ACC112 (cell line): ENCODE measurements at regions not wholly inside any gene's neighbourhood (a gene's known extent, or its start where the extent isn't known, plus 50 kb on each side); places are given as distances from the start of the nearest gene placed in this dataset.

Experiments
- H2AFZ ChIP-seq: fragments of 200-600 bp; sonication (generic); one replicate; pipeline ENCODE4 v1.6.0; 2017; ENCODE audit warnings: antibody characterized with exemption, low read length; ENCODE audit not compliant: unreplicated experiment
- H3K27ac ChIP-seq: fragments of 200-600 bp; sonication (generic); 2 replicates; pipeline ENCODE4 v1.5.1; 2014; ENCODE audit warnings: low read depth, mild to moderate bottlenecking, antibody characterized with exemption, low read length, moderate library complexity
- H3K27me3 ChIP-seq: fragments of 200-600 bp; sonication (generic); 2 replicates; pipeline ENCODE4 v1.6.1; 2014; ENCODE audit warnings: mild to moderate bottlenecking, antibody characterized with exemption, low read length, moderate library complexity, mixed read lengths; ENCODE audit not compliant: insufficient read depth
- H3K36me3 ChIP-seq: fragments of 200-600 bp; sonication (generic); 2 replicates; pipeline ENCODE4 v1.6.1; 2016; ENCODE audit warnings: mild to moderate bottlenecking, antibody characterized with exemption, low read length, moderate library complexity, mixed read lengths; ENCODE audit not compliant: insufficient read depth
- H3K4me1 ChIP-seq: fragments of 200-600 bp; sonication (generic); one replicate; pipeline ENCODE4 v1.6.1; 2016; ENCODE audit warnings: low read length, mixed read lengths; ENCODE audit not compliant: insufficient read depth, unreplicated experiment, control insufficient read depth
- H3K4me3 ChIP-seq: fragments of 200-600 bp; sonication (generic); 2 replicates; pipeline ENCODE4 v1.5.1; 2014; ENCODE audit warnings: mild to moderate bottlenecking, low read depth, low read length
- H3K79me2 ChIP-seq: fragments of 200-600 bp; sonication (generic); one replicate; pipeline ENCODE4 v1.6.0; 2016; ENCODE audit warnings: low read length; ENCODE audit not compliant: control insufficient read depth, unreplicated experiment, insufficient read depth

DNA sequence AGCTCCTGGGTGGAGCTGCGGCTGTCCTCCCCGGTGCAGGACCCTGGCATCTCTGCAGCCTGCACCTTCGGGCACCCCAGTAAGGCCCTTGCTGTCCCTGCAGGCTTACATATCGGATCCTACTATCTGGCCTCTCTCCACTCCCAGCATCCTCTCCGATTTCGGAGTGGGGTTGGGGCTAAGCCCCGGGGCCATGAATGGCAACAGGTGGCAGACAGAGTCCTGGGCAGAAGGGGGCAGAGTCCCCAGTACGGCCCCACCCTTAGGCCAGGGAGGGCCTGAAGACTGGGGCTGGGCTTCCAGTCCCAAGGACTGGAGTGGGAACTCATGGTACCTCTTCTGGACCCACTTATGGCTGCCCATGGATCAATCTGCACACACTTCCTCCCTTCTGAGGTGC, 180.4 kb upstream of the MC4R start:
- Histone ChIP-seq H2AFZ (no peak overlapping the region), H3K27ac (no peak overlapping the region), H3K36me3 (no peaks in the 10 kb centered on the region), H3K27me3 (no peaks in the 10 kb centered on the region), H3K4me1 (no peaks in the 10 kb centered on the region), H3K79me2 (no peaks in the 10 kb centered on the region), H3K4me3 (no peak overlapping the region)

DNA sequence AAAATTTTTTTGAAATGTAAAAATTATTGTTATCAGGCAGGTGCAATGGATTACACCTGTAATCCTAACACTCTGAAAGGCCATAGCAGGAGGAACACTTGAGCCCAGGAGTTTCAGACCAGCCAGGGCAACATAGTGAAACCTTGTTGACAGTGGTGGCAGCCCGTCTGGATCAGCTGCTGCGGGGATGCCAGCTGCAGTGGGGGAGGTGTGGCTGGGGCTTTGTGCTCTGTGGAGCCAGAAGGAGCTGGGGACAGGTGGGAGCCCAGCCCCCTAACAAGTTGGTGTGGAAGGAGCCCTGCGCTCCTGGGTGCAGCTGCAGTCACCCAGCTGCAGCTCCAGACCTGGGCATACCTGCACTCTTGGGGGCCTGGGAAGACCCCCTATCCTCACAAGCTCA, 182.4 kb upstream of the MC4R start:
- Histone ChIP-seq H2AFZ (no peak overlapping the region), H3K79me2 (no peaks in the 10 kb centered on the region), H3K4me1 (no peaks in the 10 kb centered on the region), H3K27me3 (no peaks in the 10 kb centered on the region), H3K36me3 (no peaks in the 10 kb centered on the region), H3K4me3 (no peak overlapping the region), H3K27ac (no peak overlapping the region)

DNA sequence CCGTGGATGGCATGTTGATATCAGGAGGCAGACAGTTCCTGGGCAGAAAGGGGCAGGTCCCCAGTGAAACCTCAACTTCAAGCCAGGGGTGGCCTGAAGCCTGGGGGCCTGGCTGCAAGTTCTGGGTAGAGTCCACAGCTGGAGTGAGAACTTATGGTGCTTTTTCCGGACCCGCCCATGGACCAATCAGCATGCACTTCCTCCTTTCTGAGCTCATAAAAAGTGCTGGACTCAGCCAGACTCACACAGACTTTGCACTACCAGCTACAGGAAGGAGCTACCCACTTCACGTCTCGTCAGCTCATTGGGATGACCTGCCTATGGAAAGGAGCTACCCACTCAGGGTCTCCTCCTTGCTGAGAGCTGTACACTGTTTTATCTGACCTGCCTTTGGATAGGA, 183.1 kb upstream of the MC4R start:
- Histone ChIP-seq H3K4me1 (no peaks in the 10 kb centered on the region), H3K36me3 (no peaks in the 10 kb centered on the region), H3K79me2 (no peaks in the 10 kb centered on the region), H3K4me3 (no peak overlapping the region), H3K27ac (no peak overlapping the region), H3K27me3 (no peaks in the 10 kb centered on the region), H2AFZ (no peak overlapping the region)

DNA sequence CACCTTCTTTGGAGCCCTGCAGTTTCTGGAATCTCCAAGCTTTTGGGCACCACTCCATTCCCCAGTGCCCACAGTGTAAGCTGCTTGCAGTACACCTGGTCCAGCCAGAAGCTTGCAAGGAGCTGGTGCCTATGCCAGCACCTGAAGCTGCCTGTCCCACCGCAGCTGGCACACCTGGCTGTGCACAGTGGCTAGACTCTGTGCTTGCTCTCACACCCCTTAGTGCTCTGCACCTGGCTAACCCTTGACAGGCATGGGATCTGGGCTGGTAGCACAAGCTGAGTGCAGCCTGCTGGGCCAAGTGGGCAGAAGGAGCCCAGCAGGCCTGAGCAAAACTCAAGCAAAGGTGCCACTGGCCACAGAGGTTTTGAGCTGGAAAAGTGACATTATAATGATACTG, 183.8 kb upstream of the MC4R start:
- Histone ChIP-seq H3K27ac (no peak overlapping the region), H3K4me1 (no peaks in the 10 kb centered on the region), H3K79me2 (no peaks in the 10 kb centered on the region), H3K27me3 (no peaks in the 10 kb centered on the region), H3K36me3 (no peaks in the 10 kb centered on the region), H3K4me3 (no peak overlapping the region), H2AFZ (no peak overlapping the region)

DNA sequence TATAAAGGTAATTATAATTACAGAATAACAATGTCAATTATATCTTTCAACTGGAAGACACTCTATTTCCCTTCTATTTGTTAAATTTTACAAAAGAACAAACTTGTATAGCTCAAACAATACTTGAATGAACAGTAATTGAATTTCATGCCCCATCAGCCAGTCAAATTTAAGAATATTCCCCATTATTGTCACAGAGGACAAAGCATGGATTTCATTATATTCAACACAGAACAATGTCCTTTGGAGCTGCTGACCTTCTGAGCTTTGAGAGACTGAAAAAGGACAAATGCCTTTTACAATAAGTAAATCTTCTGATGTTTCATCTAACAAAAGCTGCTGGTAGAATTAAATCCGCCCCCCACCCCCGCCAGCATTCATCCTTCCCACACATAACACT, 187.5 kb upstream of the MC4R start:
- no peak overlapping the region for H3K27ac ChIP-seq
- no peak overlapping the region for H2AFZ ChIP-seq
- H3K36me3 ChIP-seq, result no peaks in the 10 kb centered on the region
- no peaks in the 10 kb centered on the region for H3K79me2 ChIP-seq
- H3K27me3 ChIP-seq, result no peaks in the 10 kb centered on the region
- H3K4me3 ChIP-seq, result no peak overlapping the region
- no peaks in the 10 kb centered on the region for H3K4me1 ChIP-seq

DNA sequence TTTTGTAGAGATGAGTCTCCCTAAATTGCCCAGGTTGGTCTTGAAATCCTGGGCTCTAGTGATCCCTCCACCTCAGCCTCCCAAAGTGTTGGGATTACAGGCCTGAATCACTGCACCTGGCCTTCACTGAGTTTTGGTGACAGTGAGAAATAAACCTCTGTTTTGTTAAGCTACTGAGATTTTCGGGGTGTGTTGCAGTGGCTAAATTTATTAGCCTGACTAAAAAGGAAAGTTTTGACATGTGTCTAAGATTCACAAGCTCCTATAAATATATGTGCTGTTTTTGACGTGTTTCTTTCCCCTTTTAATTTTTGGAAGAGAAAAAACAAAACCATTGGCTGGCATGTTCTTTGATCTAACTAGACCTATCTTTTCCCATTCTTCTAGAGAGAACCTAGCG, 190.5 kb upstream of the MC4R start:
- no peak overlapping the region for H3K27ac ChIP-seq
- H3K79me2 ChIP-seq, result no peaks in the 10 kb centered on the region
- no peaks in the 10 kb centered on the region for H3K27me3 ChIP-seq
- H3K36me3 ChIP-seq, result no peaks in the 10 kb centered on the region
- no peak overlapping the region for H2AFZ ChIP-seq
- no peaks in the 10 kb centered on the region for H3K4me1 ChIP-seq
- no peak overlapping the region for H3K4me3 ChIP-seq

DNA sequence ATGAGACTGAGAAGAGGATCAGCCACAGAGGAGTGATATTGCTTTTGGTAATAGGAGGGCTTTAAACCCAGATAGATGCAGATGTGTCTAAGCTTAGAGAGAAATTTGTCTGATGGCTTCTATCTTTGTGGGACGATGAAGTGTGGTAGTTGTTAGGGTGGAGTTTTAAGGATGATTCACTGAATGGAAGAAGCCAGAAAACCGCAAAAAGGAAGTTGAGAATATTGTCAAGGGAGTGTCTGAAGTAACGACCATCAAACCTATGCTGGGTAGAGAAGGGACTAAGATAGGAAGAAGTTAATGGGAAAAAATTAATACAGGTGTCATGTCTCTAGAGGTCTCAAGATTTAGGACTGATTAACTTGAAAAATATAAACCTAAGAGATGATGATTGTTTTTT, 195.6 kb upstream of the MC4R start:
- H3K4me3 ChIP-seq, result no peak overlapping the region
- H3K27me3 ChIP-seq, result no peaks in the 10 kb centered on the region
- H3K36me3 ChIP-seq, result no peaks in the 10 kb centered on the region
- H3K4me1 ChIP-seq, result peaks cover 5% of the 10 kb centered on the region
- no peaks in the 10 kb centered on the region for H3K79me2 ChIP-seq
- no peak overlapping the region for H2AFZ ChIP-seq
- no peak overlapping the region for H3K27ac ChIP-seq

DNA sequence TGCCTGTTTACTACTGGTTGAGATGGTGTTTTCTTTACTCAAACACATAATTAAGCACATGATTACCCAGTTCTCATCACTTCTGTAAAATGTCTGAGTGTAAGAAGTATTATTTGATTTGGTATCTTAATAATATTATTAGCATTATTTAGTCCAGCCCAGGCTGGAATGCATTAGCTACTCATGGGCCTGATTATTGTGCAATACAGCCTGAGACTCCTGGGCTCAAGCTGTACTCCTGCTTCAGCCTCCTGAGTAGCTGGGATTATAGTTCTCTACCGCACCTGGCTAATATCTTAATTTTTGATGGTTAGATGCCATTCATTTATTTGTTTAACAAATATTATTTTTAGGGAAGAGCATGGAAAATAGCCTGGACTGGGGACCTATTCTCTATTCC, 197.6 kb upstream of the MC4R start:
- Histone ChIP-seq H3K27ac (no peak overlapping the region), H2AFZ (no peak overlapping the region), H3K4me1 (peaks cover 5% of the 10 kb centered on the region), H3K27me3 (no peaks in the 10 kb centered on the region), H3K79me2 (no peaks in the 10 kb centered on the region), H3K36me3 (no peaks in the 10 kb centered on the region), H3K4me3 (no peak overlapping the region)

DNA sequence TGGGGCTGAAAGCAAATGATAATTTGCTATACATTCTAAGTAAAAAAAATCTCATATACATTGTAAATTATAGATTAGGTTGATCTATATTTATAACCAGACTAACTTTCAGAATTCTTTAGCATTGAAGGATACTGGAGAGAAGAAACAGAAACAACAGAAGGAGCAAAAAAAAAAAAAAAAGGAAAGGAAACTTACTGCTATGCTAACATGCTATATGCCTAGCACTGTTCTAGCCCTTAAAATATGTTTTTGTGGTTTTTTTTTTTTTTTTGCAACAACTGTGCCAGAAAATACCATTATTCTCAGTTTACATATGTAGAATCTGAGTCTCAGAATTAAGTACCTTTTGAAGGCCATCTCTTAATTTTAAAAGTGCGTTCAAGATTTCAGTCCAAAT, 204.9 kb upstream of the MC4R start:
- Histone ChIP-seq H3K4me1 (no peaks in the 10 kb centered on the region), H3K27ac (no peak overlapping the region), H2AFZ (no peak overlapping the region), H3K79me2 (no peaks in the 10 kb centered on the region), H3K4me3 (no peak overlapping the region), H3K36me3 (no peaks in the 10 kb centered on the region), H3K27me3 (no peaks in the 10 kb centered on the region)

DNA sequence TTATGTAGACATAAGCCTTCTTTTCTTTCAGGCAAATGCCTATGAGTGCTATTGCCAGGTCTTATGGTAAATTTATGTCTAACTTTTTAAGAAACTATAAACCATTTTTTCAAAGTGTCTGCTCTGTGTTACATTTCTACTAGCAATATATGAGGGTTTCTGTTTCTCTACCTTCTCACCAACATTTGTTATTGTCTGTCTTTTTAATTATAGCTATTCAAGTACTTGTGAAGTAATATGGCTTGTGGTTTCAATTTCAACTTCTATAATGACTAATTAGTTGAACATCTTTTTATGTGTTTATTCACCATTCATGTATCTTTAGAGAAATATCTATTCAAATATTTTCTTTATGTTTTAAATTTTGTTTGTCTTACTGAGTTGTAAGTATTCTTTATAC, 213.1 kb upstream of the MC4R start:
- no peaks in the 10 kb centered on the region for H3K27me3 ChIP-seq
- H3K4me1 ChIP-seq, result no peaks in the 10 kb centered on the region
- H3K4me3 ChIP-seq, result peak overlapping the region; percentile 46
- peak overlapping the region; percentile 39 for H2AFZ ChIP-seq
- no peaks in the 10 kb centered on the region for H3K79me2 ChIP-seq
- H3K27ac ChIP-seq, result no peak overlapping the region
- no peaks in the 10 kb centered on the region for H3K36me3 ChIP-seq

DNA sequence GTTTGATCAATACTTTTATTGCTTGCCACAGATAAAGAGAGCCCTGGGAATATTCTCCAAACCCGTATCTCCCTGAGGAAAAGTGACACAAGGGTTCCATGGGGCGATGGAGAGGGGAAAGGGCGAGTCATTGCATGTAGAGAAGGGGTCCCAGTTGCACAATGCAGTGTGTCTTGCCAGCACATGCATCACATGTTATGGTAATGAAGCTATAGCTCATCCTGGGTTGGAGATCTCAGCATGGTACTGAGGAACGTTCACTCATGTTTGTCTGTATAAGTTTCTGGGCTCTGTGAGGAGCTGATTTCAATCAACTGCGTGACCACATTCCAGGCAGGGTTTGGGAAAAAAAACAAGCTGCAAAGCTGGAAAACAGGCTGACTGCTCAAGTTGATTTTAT, 220.7 kb upstream of the MC4R start:
- peaks cover 12% of the 10 kb centered on the region for H3K4me1 ChIP-seq
- no peak overlapping the region for H3K27ac ChIP-seq
- no peak overlapping the region for H2AFZ ChIP-seq
- H3K79me2 ChIP-seq, result no peaks in the 10 kb centered on the region
- H3K27me3 ChIP-seq, result no peaks in the 10 kb centered on the region
- H3K36me3 ChIP-seq, result no peaks in the 10 kb centered on the region
- H3K4me3 ChIP-seq, result no peak overlapping the region

DNA sequence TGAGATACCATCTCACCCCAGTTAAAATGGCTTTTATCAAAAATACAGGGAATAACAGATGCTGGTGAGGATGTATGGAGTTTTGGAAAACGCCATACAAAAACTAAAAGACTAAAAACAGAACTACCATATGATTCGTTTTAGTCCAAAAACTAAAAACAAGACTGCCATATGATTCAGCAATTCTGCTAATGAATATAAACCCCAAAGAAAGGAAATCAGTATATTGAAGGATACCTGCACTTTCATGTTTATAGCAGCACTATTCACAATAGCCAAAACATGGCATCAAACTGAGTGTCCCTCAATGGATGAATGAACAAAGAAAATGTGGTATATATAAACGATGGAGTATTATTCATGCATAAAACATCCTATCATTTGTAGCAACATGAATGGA, 224.4 kb upstream of the MC4R start:
- Histone ChIP-seq H3K79me2 (no peaks in the 10 kb centered on the region), H2AFZ (no peak overlapping the region), H3K4me1 (peaks cover 16% of the 10 kb centered on the region), H3K36me3 (no peaks in the 10 kb centered on the region), H3K27me3 (no peaks in the 10 kb centered on the region), H3K4me3 (no peak overlapping the region), H3K27ac (no peak overlapping the region)
